ENCODE measurements at regions not wholly inside any gene's neighbourhood (a gene's known extent, or its start where the extent isn't known, plus 50 kb on each side); places are given as distances from the start of the nearest gene placed in this dataset.
"Not testable (repeated sequence)": the region's sequence is repeated elsewhere in the genome, so short reads cannot be mapped to it uniquely, and the experiment has no call there.

DNA sequence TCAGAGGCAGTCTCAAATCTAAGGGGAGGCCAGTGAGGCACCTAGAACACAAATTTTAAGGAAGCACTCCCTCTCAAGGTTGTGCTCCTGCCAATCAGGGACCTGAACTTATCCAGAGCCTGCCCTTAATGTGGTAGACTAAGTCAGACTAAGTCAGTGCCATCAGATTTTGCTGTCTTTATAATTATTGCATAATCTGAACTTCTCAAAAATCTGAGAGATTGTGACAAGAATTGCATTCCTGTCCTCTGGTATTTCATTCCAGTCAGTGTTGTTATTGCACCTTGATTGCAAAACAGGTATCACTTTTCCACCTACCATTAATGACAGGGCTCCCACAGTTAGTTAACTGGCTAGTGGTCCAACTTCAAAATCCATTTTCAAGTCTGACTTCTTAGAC is 197.1 kb upstream of the HCN1 start:
- peaks cover 4% of the 10 kb centered on the region for H3K9me3 ChIP-seq (ENCODE audit: insufficient read depth, low read depth, low read length)
- peaks cover 13% of the 10 kb centered on the region for H3K9me3 Mint-ChIP-seq (ENCODE audit: unreplicated experiment)
- no peak for TF ChIP-seq EZH2 (IDR thresholded peaks at IDR 0.05; ENCODE audit: insufficient read depth, low read length)
- TF ChIP-seq, protein P1, sequence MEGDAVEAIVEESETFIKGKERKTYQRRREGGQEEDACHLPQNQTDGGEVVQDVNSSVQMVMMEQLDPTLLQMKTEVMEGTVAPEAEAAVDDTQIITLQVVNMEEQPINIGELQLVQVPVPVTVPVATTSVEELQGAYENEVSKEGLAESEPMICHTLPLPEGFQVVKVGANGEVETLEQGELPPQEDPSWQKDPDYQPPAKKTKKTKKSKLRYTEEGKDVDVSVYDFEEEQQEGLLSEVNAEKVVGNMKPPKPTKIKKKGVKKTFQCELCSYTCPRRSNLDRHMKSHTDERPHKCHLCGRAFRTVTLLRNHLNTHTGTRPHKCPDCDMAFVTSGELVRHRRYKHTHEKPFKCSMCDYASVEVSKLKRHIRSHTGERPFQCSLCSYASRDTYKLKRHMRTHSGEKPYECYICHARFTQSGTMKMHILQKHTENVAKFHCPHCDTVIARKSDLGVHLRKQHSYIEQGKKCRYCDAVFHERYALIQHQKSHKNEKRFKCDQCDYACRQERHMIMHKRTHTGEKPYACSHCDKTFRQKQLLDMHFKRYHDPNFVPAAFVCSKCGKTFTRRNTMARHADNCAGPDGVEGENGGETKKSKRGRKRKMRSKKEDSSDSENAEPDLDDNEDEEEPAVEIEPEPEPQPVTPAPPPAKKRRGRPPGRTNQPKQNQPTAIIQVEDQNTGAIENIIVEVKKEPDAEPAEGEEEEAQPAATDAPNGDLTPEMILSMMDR (IDR thresholded peaks at IDR 0.05; ENCODE audit: insufficient read depth, low read depth, low read length), result no peak
- H3K27ac Mint-ChIP-seq (ENCODE audit: unreplicated experiment), result no peak overlapping the region
- no peak overlapping the region for H3K9ac ChIP-seq (ENCODE audit: low read length)
- H3K27me3 ChIP-seq (ENCODE audit: insufficient read depth, low read length), result no peaks in the 10 kb centered on the region
- H3K4me1 Mint-ChIP-seq (ENCODE audit: low read depth, unreplicated experiment), result no peaks in the 10 kb centered on the region
- no peak overlapping the region for H2AFZ ChIP-seq (ENCODE audit: low read depth, low read length)
- H3K36me3 Mint-ChIP-seq (ENCODE audit: low read depth, unreplicated experiment), result no peaks in the 10 kb centered on the region
- H3K27ac ChIP-seq (ENCODE audit: low read depth, low read length), result no peak overlapping the region
- H3K4me2 ChIP-seq (ENCODE audit: low read length), result no peak overlapping the region
- no peaks in the 10 kb centered on the region for H4K20me1 ChIP-seq (ENCODE audit: insufficient read depth, low read length)
- no peaks in the 10 kb centered on the region for H3K27me3 Mint-ChIP-seq (ENCODE audit: low read depth, unreplicated experiment)
- no peak overlapping the region for H3K4me3 Mint-ChIP-seq (ENCODE audit: unreplicated experiment)
- no peak overlapping the region for H3K4me3 ChIP-seq (ENCODE audit: insufficient read depth, low read depth, low read length)
- FAIRE-seq (no peak), DNase-seq (ENCODE audit: low read depth) (no peak)
- H3K4me1 ChIP-seq (ENCODE audit: insufficient read depth, low read length), result no peaks in the 10 kb centered on the region
- H3K79me2 ChIP-seq (ENCODE audit: insufficient read depth, low read length), result no peaks in the 10 kb centered on the region
- H3K36me3 ChIP-seq (ENCODE audit: insufficient read depth, low read length), result no peaks in the 10 kb centered on the region

DNA sequence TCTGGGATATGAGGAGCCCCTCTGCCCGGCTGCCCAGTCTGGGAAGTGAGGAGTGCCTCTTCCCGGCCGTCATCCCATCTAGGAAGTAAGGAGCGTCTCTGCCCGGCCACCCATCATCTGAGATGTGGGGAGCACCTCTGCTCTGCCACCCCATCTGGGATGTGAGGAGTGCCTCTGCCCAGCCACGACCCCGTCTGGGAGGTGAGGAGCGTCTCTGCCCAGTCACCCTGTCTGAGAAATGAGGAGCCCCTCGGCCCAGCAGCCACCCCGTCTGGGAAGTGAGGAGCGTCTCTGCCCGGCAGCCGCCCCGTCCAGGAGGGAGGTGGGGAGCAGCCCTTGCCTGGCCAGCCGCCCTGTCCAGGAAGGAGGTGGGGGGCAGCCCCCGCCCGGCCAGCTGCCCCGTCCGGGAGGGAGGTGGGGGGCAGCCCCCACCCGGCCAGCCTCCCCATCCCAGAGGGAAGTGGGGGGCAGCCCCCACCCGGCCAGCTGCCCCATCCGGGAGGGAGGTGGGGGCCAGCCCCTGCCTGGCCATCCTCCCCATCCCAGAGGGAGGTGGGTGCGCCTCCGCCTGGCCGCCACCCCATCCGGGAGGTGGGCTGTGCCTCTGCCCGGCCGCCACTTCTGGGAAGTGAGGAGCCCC is 194.4 kb upstream of the HCN1 start:
- not testable (repeated sequence) for FAIRE-seq; H3K9me3 ChIP-seq (ENCODE audit: insufficient read depth, low read depth, low read length)

DNA sequence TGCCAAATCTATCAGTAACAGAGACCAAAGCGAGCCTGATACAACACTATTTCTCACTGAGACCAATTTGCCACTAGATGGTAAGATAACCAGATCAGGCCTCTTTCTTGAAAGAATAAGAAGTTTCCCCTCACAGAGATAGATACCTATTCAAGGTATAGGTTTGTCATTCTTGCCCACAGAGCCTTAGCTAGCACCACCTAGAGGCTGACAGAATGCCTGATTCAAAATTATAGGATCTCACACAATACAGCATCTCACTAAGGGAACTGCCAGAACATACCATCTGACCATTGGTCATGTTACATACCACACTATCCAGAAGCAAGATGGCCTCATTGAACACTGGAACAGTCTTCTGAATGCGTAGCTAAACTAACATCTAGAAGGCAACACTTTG is 166.6 kb upstream of the HCN1 start:
- Histone ChIP-seq H3K4me3 (ENCODE audit: insufficient read depth, low read depth, low read length) (no peak overlapping the region), H3K4me1 (ENCODE audit: insufficient read depth, low read length) (no peaks in the 10 kb centered on the region), H3K9me3 (ENCODE audit: insufficient read depth, low read depth, low read length) (peaks cover 19% of the 10 kb centered on the region), H3K36me3 (ENCODE audit: insufficient read depth, low read length) (no peaks in the 10 kb centered on the region), H3K79me2 (ENCODE audit: insufficient read depth, low read length) (no peaks in the 10 kb centered on the region), H3K9ac (ENCODE audit: low read length) (no peak overlapping the region), H2AFZ (ENCODE audit: low read depth, low read length) (no peak overlapping the region), H3K27ac (ENCODE audit: low read depth, low read length) (no peak overlapping the region), H4K20me1 (ENCODE audit: insufficient read depth, low read length) (no peaks in the 10 kb centered on the region), H3K27me3 (ENCODE audit: insufficient read depth, low read length) (no peaks in the 10 kb centered on the region), H3K4me2 (ENCODE audit: low read length) (no peak overlapping the region)
- Mint-ChIP-seq H3K27me3 (ENCODE audit: low read depth, unreplicated experiment) (no peaks in the 10 kb centered on the region), H3K36me3 (ENCODE audit: low read depth, unreplicated experiment) (no peaks in the 10 kb centered on the region), H3K4me3 (ENCODE audit: unreplicated experiment) (no peak overlapping the region), H3K4me1 (ENCODE audit: low read depth, unreplicated experiment) (no peaks in the 10 kb centered on the region), H3K27ac (ENCODE audit: unreplicated experiment) (no peak overlapping the region), H3K9me3 (ENCODE audit: unreplicated experiment) (peaks cover 2% of the 10 kb centered on the region)
- TF ChIP-seq, protein P1 (IDR thresholded peaks at IDR 0.05; ENCODE audit: insufficient read depth, low read depth, low read length), result no peak
- TF ChIP-seq EZH2 (IDR thresholded peaks at IDR 0.05; ENCODE audit: insufficient read depth, low read length), result no peak
- no peak for DNase-seq (ENCODE audit: low read depth)
- FAIRE-seq, result no peak

More for the DNA sequence above, 194.4 kb upstream of the HCN1 start:
- H3K27ac ChIP-seq (ENCODE audit: low read depth, low read length); DNase-seq (ENCODE audit: low read depth); H3K36me3 Mint-ChIP-seq (ENCODE audit: low read depth, unreplicated experiment); H3K4me3 ChIP-seq (ENCODE audit: insufficient read depth, low read depth, low read length); H3K4me1 Mint-ChIP-seq (ENCODE audit: low read depth, unreplicated experiment); H3K27me3 ChIP-seq (ENCODE audit: insufficient read depth, low read length); H3K27me3 Mint-ChIP-seq (ENCODE audit: low read depth, unreplicated experiment); H3K36me3 ChIP-seq (ENCODE audit: insufficient read depth, low read length); H3K4me3 Mint-ChIP-seq (ENCODE audit: unreplicated experiment); H3K4me1 ChIP-seq (ENCODE audit: insufficient read depth, low read length); H3K27ac Mint-ChIP-seq (ENCODE audit: unreplicated experiment); H3K9ac ChIP-seq (ENCODE audit: low read length); H3K79me2 ChIP-seq (ENCODE audit: insufficient read depth, low read length); H4K20me1 ChIP-seq (ENCODE audit: insufficient read depth, low read length); H3K4me2 ChIP-seq (ENCODE audit: low read length); H2AFZ ChIP-seq (ENCODE audit: low read depth, low read length): not testable (repeated sequence)
- H3K9me3 Mint-ChIP-seq (ENCODE audit: unreplicated experiment), result peaks cover 16% of the 10 kb centered on the region

All from astrocyte (in vitro differentiated cells and primary cell).